Natural killer cell (primary cell): ENCODE measurements at regions not wholly inside any gene's neighbourhood (a gene's known extent, or its start where the extent isn't known, plus 50 kb on each side); places are given as distances from the start of the nearest gene placed in this dataset.

Experiments
- ATAC-seq, 3 donors: fragments of 150-1000 bp in 2 of 3; fragments of 200-7000 bp in 1 of 3; cut with Tn5 transposase; 1 replicate in 1 of 3; 2 replicates in 2 of 3; pipeline ENCODE4 v1.10.0; 2021; ENCODE audit warnings: mild to moderate bottlenecking in 2 of 3, moderate library complexity in 2 of 3
- DNase-seq, 2 donors: peaks; one replicate each; pipeline versions ENCODE4 v3.0.0 to v3.0.0-alpha.2; 2013 to 2021; ENCODE audit warnings: mixed read lengths in 1 of 2
- H3K27ac ChIP-seq: one replicate; pipeline ENCODE4 v1.5.1; 2013; ENCODE audit warnings: mild to moderate bottlenecking, low read length
- H3K27me3 ChIP-seq: one replicate; pipeline ENCODE4 v1.6.1; 2013; ENCODE audit warnings: low read length; ENCODE audit not compliant: control insufficient read depth, insufficient read depth
- H3K36me3 ChIP-seq: one replicate; pipeline ENCODE4 v1.6.1; 2013; ENCODE audit warnings: low read length; ENCODE audit not compliant: control insufficient read depth, insufficient read depth
- H3K4me1 ChIP-seq: one replicate; pipeline ENCODE4 v1.6.1; 2013; ENCODE audit warnings: low read length; ENCODE audit not compliant: control insufficient read depth, insufficient read depth
- H3K4me3 ChIP-seq: one replicate; pipeline ENCODE4 v1.5.1; 2013; ENCODE audit warnings: low read length
- H3K9me3 ChIP-seq: one replicate; pipeline ENCODE4 v1.6.1; 2013; ENCODE audit warnings: low read length; ENCODE audit not compliant: control insufficient read depth, insufficient read depth
- H3K27ac Mint-ChIP-seq, 2 donors: one replicate each; pipeline ENCODE4 v1.8.0; 2022; ENCODE audit warnings: mild to moderate bottlenecking in 2 of 2, mixed read lengths in 2 of 2, moderate library complexity in 1 of 2
- H3K27me3 Mint-ChIP-seq, 2 donors: one replicate each; pipeline ENCODE4 v1.8.0; 2022; ENCODE audit warnings: low read depth in 2 of 2, mixed read lengths in 2 of 2
- H3K36me3 Mint-ChIP-seq: one replicate; pipeline ENCODE4 v1.8.0; 2022; ENCODE audit warnings: mixed read lengths
- H3K4me1 Mint-ChIP-seq, 2 donors: one replicate each; pipeline ENCODE4 v1.8.0; 2022; ENCODE audit warnings: mixed read lengths in 2 of 2
- H3K4me3 Mint-ChIP-seq: one replicate; pipeline ENCODE4 v1.8.0; 2022; ENCODE audit warnings: mild to moderate bottlenecking, moderate library complexity, mixed read lengths
- H3K9me3 Mint-ChIP-seq, 2 donors: one replicate each; pipeline ENCODE4 v1.8.0; 2022; ENCODE audit warnings: mixed read lengths in 2 of 2
- CTCF ChIP-seq: fragments of 200-600 bp; IDR thresholded peaks from one replicate; pipeline ENCODE4 v1.8.0; 2022; ENCODE audit warnings: antibody characterized with exemption
- WGBS: methylation state at CpG from one replicate; pipeline ENCODE4 v1.1.7; 2013; ENCODE audit warnings: missing lambda C conversion rate; ENCODE audit not compliant: insufficient coverage; 5-methylcytosine and 5-hydroxymethylcytosine counted together
- intact Hi-C: fragments of 100-400 bp; cut with micrococcal nuclease; formaldehyde crosslinking; loops from one replicate; pipeline ENCODE4 v1.14.2; 2022

- peaks cover 22% of the 10 kb centered on the region for H3K4me1 ChIP-seq
- Mint-ChIP-seq H3K27ac (peak overlapping the region; percentile 96 to 99), H3K36me3 (no peaks in the 10 kb centered on the region), H3K9me3 (no peaks in the 10 kb centered on the region), H3K27me3 (no peaks in the 10 kb centered on the region), H3K4me3 (peak overlapping the region; percentile 99), H3K4me1 (peaks cover 9 to 18% of the 10 kb centered on the region in 2 donors)
- no peak for TF ChIP-seq CTCF
- peak overlapping the region; percentile 87 for H3K27ac ChIP-seq
- peak; percentile 23 to 42 for DNase-seq
- intact Hi-C loops, result no loop called here
- H3K9me3 ChIP-seq, result no peaks in the 10 kb centered on the region
- no peak for ATAC-seq
- H3K27me3 ChIP-seq, result no peaks in the 10 kb centered on the region
- H3K36me3 ChIP-seq, result peaks cover 1% of the 10 kb centered on the region
- WGBS, result under 1% methylated on average over 49 of the region's 50 CpGs
- H3K4me3 ChIP-seq, result peak overlapping the region; percentile 56
Measured at GRCh38 chrX:3815896-3816664, 102.6 kb upstream of the PRKX start.

- H3K36me3 Mint-ChIP-seq, result no peaks in the 10 kb centered on the region
- H3K4me1 ChIP-seq, result peaks cover 18% of the 10 kb centered on the region
- H3K27ac ChIP-seq, result no peak overlapping the region
- H3K36me3 ChIP-seq, result no peaks in the 10 kb centered on the region
- whole genome bisulfite sequencing, result 17% methylated on average over 10 of the region's 16 CpGs
- H3K9me3 Mint-ChIP-seq, result no peaks in the 10 kb centered on the region
- peak overlapping the region; percentile 23 for H3K4me3 Mint-ChIP-seq
- no peaks in the 10 kb centered on the region for H3K27me3 ChIP-seq
- no peak for ATAC-seq
- peak; percentile 16 to 79 for DNase-seq
- peak overlapping the region; percentile 65 to 78 for H3K27ac Mint-ChIP-seq
- no peak overlapping the region for H3K4me3 ChIP-seq
- TF ChIP-seq CTCF, result peak; percentile 37
- peaks cover 9 to 18% of the 10 kb centered on the region in 2 donors for H3K4me1 Mint-ChIP-seq
- no peaks in the 10 kb centered on the region for H3K9me3 ChIP-seq
- peaks cover 15 to 30% of the 10 kb centered on the region in 2 donors for H3K27me3 Mint-ChIP-seq
- intact Hi-C loops, result loop anchor here (1.0 kb wide), 1 partner anchor 160 kb away; no protein-coding TSS in a partner anchor
Measured at GRCh38 chrX:3811331-3812311, 98.2 kb upstream of the PRKX start.

- DNase-seq (no peak), ATAC-seq (no peak)
- no peaks in the 10 kb centered on the region for H3K36me3 Mint-ChIP-seq
- no peaks in the 10 kb centered on the region for H3K9me3 Mint-ChIP-seq
- no peaks in the 10 kb centered on the region for H3K27me3 ChIP-seq
- 53% methylated on average over 4 of the region's 4 CpGs for WGBS
- no peaks in the 10 kb centered on the region for H3K9me3 ChIP-seq
- H3K4me3 ChIP-seq, result no peak overlapping the region
- H3K27ac ChIP-seq, result no peak overlapping the region
- no peak overlapping the region for H3K4me3 Mint-ChIP-seq
- H3K36me3 ChIP-seq, result no peaks in the 10 kb centered on the region
- H3K27ac Mint-ChIP-seq, result no peak overlapping the region
- intact Hi-C loops, result no loop called here
- peaks cover 9 to 12% of the 10 kb centered on the region in 2 donors for H3K4me1 Mint-ChIP-seq
- no peak for TF ChIP-seq CTCF
- H3K27me3 Mint-ChIP-seq, result peaks cover 15 to 38% of the 10 kb centered on the region in 2 donors
- no peaks in the 10 kb centered on the region for H3K4me1 ChIP-seq
Measured at GRCh38 chrX:3807906-3808305, 94.5 kb upstream of the PRKX start.
